Testis (tissue), 2 donors: ENCODE measurements at regions not wholly inside any gene's neighbourhood (a gene's known extent, or its start where the extent isn't known, plus 50 kb on each side); places are given as distances from the start of the nearest gene placed in this dataset.

Source experiments
- CTCF ChIP-seq, 3 experiments: fragments of 450-650 bp in 2 of 3; fragments of 200-600 bp in 1 of 3; sonication (generic) in 1 of 3; IDR thresholded peaks; one replicate each; pipeline ENCODE4 v1.5.1; 2016 to 2019; ENCODE audit warnings: antibody characterized with exemption in 3 of 3, mild to moderate bottlenecking in 2 of 3, moderate library complexity in 1 of 3
- POLR2A ChIP-seq: fragments of 450-650 bp; IDR thresholded peaks from one replicate; pipeline ENCODE4 v1.6.1; 2017; ENCODE audit warnings: antibody characterized with exemption, mild to moderate bottlenecking, moderate library complexity

GRCh38 chr11:38060920-38061319 is 1462.9 kb upstream of the RAG2 start:
- TF ChIP-seq CTCF (IDR thresholded peaks at IDR 0.05) (no peak), POLR2A (no peak)
